ENCODE measurements at regions not wholly inside any gene's neighbourhood (a gene's known extent, or its start where the extent isn't known, plus 50 kb on each side); places are given as distances from the start of the nearest gene placed in this dataset.
"Not testable (repeated sequence)": the region's sequence is repeated elsewhere in the genome, so short reads cannot be mapped to it uniquely, and the experiment has no call there.

GRCh38 chr12:31906557-31907301 is 52.5 kb upstream of the RESF1 start:
- ATAC-seq (replicated peaks; ENCODE audit: extremely low read depth, poor library complexity, severe bottlenecking), result no peak
- H3K27ac Mint-ChIP-seq (ENCODE audit: low read depth), result no peak overlapping the region

GRCh38 chr12:31903025-31903424 is 56.2 kb upstream of the RESF1 start:
- Mint-ChIP-seq H3K27me3 (no peaks in the 10 kb centered on the region), H3K4me1 (peaks cover 34% of the 10 kb centered on the region), H3K9me3 (peaks cover 25% of the 10 kb centered on the region), H3K36me3 (ENCODE audit: insufficient read depth) (peaks cover 4% of the 10 kb centered on the region), H3K27ac (ENCODE audit: low read depth) (peak overlapping the region; percentile 29), H3K4me3 (no peak overlapping the region)
- no peak for ATAC-seq (replicated peaks; ENCODE audit: extremely low read depth, poor library complexity, severe bottlenecking)
- no peak for DNase-seq (ENCODE audit: low spot score in 2 of 2)

More at GRCh38 chr12:31906557-31907301, 52.5 kb upstream of the RESF1 start:
- no peak for DNase-seq (ENCODE audit: low spot score in 2 of 2)
- H3K9me3 Mint-ChIP-seq, result peaks cover 24% of the 10 kb centered on the region
- H3K4me3 Mint-ChIP-seq, result no peak overlapping the region
- H3K27me3 Mint-ChIP-seq, result no peaks in the 10 kb centered on the region
- H3K4me1 Mint-ChIP-seq, result peaks cover 25% of the 10 kb centered on the region
- H3K36me3 Mint-ChIP-seq (ENCODE audit: insufficient read depth), result no peaks in the 10 kb centered on the region

- H3K27ac Mint-ChIP-seq (ENCODE audit: low read depth), result no peak overlapping the region
- H3K36me3 Mint-ChIP-seq (ENCODE audit: insufficient read depth), result peaks cover 15% of the 10 kb centered on the region
- no peak for ATAC-seq (replicated peaks; ENCODE audit: extremely low read depth, poor library complexity, severe bottlenecking)
- no peak for DNase-seq (ENCODE audit: low spot score in 2 of 2)
- H3K4me3 Mint-ChIP-seq, result no peak overlapping the region
- peaks cover 18% of the 10 kb centered on the region for H3K9me3 Mint-ChIP-seq
- H3K27me3 Mint-ChIP-seq, result no peaks in the 10 kb centered on the region
- peaks cover 47% of the 10 kb centered on the region for H3K4me1 Mint-ChIP-seq
Measured at GRCh38 chr12:31900271-31900670, 58.9 kb upstream of the RESF1 start.

GRCh38 chr12:31899109-31899508 is 60.1 kb upstream of the RESF1 start:
- ATAC-seq (replicated peaks; ENCODE audit: extremely low read depth, poor library complexity, severe bottlenecking) (no peak), DNase-seq (ENCODE audit: low spot score in 2 of 2) (no peak)
- Mint-ChIP-seq H3K4me1 (peaks cover 56% of the 10 kb centered on the region), H3K27me3 (no peaks in the 10 kb centered on the region), H3K27ac (ENCODE audit: low read depth) (peak overlapping the region; percentile 99), H3K36me3 (ENCODE audit: insufficient read depth) (peaks cover 15% of the 10 kb centered on the region), H3K9me3 (peaks cover 18% of the 10 kb centered on the region), H3K4me3 (peak overlapping the region; percentile 9)

- Mint-ChIP-seq H3K27ac (ENCODE audit: low read depth) (peak overlapping the region; percentile 99), H3K4me3 (peak overlapping the region; percentile 74), H3K27me3 (no peaks in the 10 kb centered on the region), H3K36me3 (ENCODE audit: insufficient read depth) (peaks cover 18% of the 10 kb centered on the region), H3K9me3 (peaks cover 18% of the 10 kb centered on the region), H3K4me1 (peaks cover 61% of the 10 kb centered on the region)
- DNase-seq (ENCODE audit: low spot score in 2 of 2) (no peak), ATAC-seq (replicated peaks; ENCODE audit: extremely low read depth, poor library complexity, severe bottlenecking) (no peak)
Measured at GRCh38 chr12:31897781-31898503, 61.3 kb upstream of the RESF1 start.

- H3K27me3 Mint-ChIP-seq; ATAC-seq (replicated peaks; ENCODE audit: extremely low read depth, poor library complexity, severe bottlenecking); DNase-seq (ENCODE audit: low spot score in 2 of 2): not testable (repeated sequence)
- peaks cover 18% of the 10 kb centered on the region for H3K9me3 Mint-ChIP-seq
- peak overlapping the region; percentile 74 for H3K4me3 Mint-ChIP-seq
- H3K4me1 Mint-ChIP-seq, result peaks cover 65% of the 10 kb centered on the region
- peaks cover 19% of the 10 kb centered on the region for H3K36me3 Mint-ChIP-seq (ENCODE audit: insufficient read depth)
- H3K27ac Mint-ChIP-seq (ENCODE audit: low read depth), result peak overlapping the region; percentile 99
Measured at GRCh38 chr12:31897092-31897491, 62.1 kb upstream of the RESF1 start.

GRCh38 chr12:31896514-31897039 is 62.6 kb upstream of the RESF1 start:
- H3K4me3 Mint-ChIP-seq, result peak overlapping the region; percentile 74
- peaks cover 19% of the 10 kb centered on the region for H3K36me3 Mint-ChIP-seq (ENCODE audit: insufficient read depth)
- H3K27me3 Mint-ChIP-seq, result no peaks in the 10 kb centered on the region
- peaks cover 18% of the 10 kb centered on the region for H3K9me3 Mint-ChIP-seq
- peaks cover 67% of the 10 kb centered on the region for H3K4me1 Mint-ChIP-seq
- peak overlapping the region; percentile 99 for H3K27ac Mint-ChIP-seq (ENCODE audit: low read depth)
- DNase-seq (ENCODE audit: low spot score in 2 of 2), result peak; percentile 61 to 91
- peak; percentile 99 for ATAC-seq (replicated peaks; ENCODE audit: extremely low read depth, poor library complexity, severe bottlenecking)

GRCh38 chr12:31895449-31896150 is 63.6 kb upstream of the RESF1 start:
- Mint-ChIP-seq H3K4me3 (peak overlapping the region; percentile 74), H3K9me3 (peaks cover 18% of the 10 kb centered on the region), H3K4me1 (peaks cover 75% of the 10 kb centered on the region), H3K36me3 (ENCODE audit: insufficient read depth) (peaks cover 22% of the 10 kb centered on the region), H3K27ac (ENCODE audit: low read depth) (peak overlapping the region; percentile 99), H3K27me3 (no peaks in the 10 kb centered on the region)
- no peak for ATAC-seq (replicated peaks; ENCODE audit: extremely low read depth, poor library complexity, severe bottlenecking)
- no peak for DNase-seq (ENCODE audit: low spot score in 2 of 2)

GRCh38 chr12:31890295-31891285 is 68.6 kb upstream of the RESF1 start:
- Mint-ChIP-seq H3K36me3 (ENCODE audit: insufficient read depth) (peaks cover 13% of the 10 kb centered on the region), H3K4me3 (peak overlapping the region; percentile 47), H3K27me3 (no peaks in the 10 kb centered on the region), H3K4me1 (peaks cover 63% of the 10 kb centered on the region), H3K9me3 (peaks cover 10% of the 10 kb centered on the region), H3K27ac (ENCODE audit: low read depth) (peak overlapping the region; percentile 64)
- DNase-seq (ENCODE audit: low spot score in 2 of 2) (no peak), ATAC-seq (replicated peaks; ENCODE audit: extremely low read depth, poor library complexity, severe bottlenecking) (peak; percentile 95)

GRCh38 chr12:31887109-31887811 is 72.0 kb upstream of the RESF1 start:
- no peak for ATAC-seq (replicated peaks; ENCODE audit: extremely low read depth, poor library complexity, severe bottlenecking)
- Mint-ChIP-seq H3K27ac (ENCODE audit: low read depth) (peak overlapping the region; percentile 2), H3K36me3 (ENCODE audit: insufficient read depth) (peaks cover 10% of the 10 kb centered on the region), H3K27me3 (no peaks in the 10 kb centered on the region), H3K4me1 (peaks cover 43% of the 10 kb centered on the region), H3K9me3 (peaks cover 21% of the 10 kb centered on the region), H3K4me3 (peak overlapping the region; percentile 18)
- no peak for DNase-seq (ENCODE audit: low spot score in 2 of 2)

GRCh38 chr12:31882682-31883081 is 76.5 kb upstream of the RESF1 start:
- peaks cover 20% of the 10 kb centered on the region for H3K4me1 Mint-ChIP-seq
- H3K4me3 Mint-ChIP-seq; H3K36me3 Mint-ChIP-seq (ENCODE audit: insufficient read depth); ATAC-seq (replicated peaks; ENCODE audit: extremely low read depth, poor library complexity, severe bottlenecking); DNase-seq (ENCODE audit: low spot score in 2 of 2); H3K27ac Mint-ChIP-seq (ENCODE audit: low read depth); H3K27me3 Mint-ChIP-seq: not testable (repeated sequence)
- peaks cover 21% of the 10 kb centered on the region for H3K9me3 Mint-ChIP-seq

Data from central memory CD8-positive, alpha-beta T cell (primary cell).